ENCODE measurements at regions not wholly inside any gene's neighbourhood (a gene's known extent, or its start where the extent isn't known, plus 50 kb on each side); places are given as distances from the start of the nearest gene placed in this dataset.

DNA sequence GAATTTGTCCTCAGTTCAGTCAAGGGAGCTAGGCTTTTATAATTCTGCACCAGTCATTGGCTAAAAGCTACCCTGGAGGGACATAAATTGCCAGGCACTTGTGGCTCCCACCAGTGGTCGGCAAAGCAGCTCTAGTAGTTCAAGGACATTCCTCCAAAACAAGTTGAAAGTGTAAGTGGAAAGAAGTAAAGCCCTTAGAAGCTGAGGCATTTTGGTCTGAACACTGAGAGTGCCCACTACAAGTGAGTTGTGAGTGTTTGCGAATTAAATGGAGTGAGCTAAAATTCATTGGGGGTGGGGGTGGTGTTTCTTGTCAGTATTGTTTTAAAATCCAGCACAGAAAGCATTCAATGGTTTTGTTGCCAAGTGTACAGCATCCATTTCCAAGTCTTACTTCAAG lies 879.9 kb upstream of the CDH2 start:
- CTCF ChIA-PET: no interaction called here
- H3K27ac ChIP-seq (ENCODE audit: low read depth, low read length): no peak overlapping the region
- POLR2A ChIA-PET: no interaction called here

GRCh38 chr18:29041976-29042375 lies 865.0 kb upstream of the CDH2 start:
- ChIA-PET CTCF (no interaction called here), POLR2A (no interaction called here)

More for the DNA sequence above, 879.9 kb upstream of the CDH2 start:
- TF ChIP-seq, protein P1, sequence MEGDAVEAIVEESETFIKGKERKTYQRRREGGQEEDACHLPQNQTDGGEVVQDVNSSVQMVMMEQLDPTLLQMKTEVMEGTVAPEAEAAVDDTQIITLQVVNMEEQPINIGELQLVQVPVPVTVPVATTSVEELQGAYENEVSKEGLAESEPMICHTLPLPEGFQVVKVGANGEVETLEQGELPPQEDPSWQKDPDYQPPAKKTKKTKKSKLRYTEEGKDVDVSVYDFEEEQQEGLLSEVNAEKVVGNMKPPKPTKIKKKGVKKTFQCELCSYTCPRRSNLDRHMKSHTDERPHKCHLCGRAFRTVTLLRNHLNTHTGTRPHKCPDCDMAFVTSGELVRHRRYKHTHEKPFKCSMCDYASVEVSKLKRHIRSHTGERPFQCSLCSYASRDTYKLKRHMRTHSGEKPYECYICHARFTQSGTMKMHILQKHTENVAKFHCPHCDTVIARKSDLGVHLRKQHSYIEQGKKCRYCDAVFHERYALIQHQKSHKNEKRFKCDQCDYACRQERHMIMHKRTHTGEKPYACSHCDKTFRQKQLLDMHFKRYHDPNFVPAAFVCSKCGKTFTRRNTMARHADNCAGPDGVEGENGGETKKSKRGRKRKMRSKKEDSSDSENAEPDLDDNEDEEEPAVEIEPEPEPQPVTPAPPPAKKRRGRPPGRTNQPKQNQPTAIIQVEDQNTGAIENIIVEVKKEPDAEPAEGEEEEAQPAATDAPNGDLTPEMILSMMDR (IDR thresholded peaks at IDR 0.05; ENCODE audit: low read depth, low read length): no peak
- H3K27me3 ChIP-seq (ENCODE audit: control insufficient read depth, insufficient read depth, low read length): no peaks in the 10 kb centered on the region
- DNase-seq (ENCODE audit: low read depth, low spot score): no peak
- no peaks in the 10 kb centered on the region for H3K9me3 ChIP-seq (ENCODE audit: control insufficient read depth, insufficient read depth, low read length)
- no peak overlapping the region for H3K4me3 ChIP-seq (ENCODE audit: low read depth, low read length)

DNA sequence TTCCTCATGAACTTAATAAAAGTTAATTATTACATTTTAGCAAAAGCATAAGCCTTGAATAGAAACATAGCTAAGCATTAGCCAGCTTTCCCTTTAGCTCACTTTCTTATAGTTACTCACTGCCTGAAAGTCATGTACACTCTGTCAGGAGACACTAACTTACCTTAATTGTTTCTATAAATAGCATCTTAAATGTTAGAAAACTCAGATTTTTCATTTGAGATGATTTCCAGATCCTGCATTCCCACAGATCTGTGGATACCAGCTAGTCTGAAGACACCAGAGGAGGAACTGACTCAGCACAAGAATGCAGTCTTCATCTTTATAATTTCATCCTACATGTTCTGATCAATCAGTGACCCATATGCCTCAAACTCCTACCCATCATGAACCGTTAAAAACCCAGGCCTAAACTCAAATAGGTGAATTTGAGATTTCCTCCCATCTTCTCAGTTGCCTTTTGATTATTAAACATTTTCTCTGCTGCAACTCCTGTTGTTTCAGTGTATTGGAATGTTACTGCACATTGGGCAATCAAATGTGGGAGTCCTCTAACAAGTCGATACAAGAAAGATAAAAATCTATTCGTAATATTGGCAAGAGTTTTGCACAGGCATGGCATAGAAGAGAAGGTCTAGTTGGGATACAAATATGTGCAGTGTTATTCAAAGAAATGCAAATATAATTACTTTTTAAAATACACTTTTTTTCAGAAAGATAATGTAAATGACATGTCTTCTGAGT lies 857.4 kb upstream of the CDH2 start:
- ChIA-PET CTCF (no interaction called here), POLR2A (no interaction called here)
- TF ChIP-seq, protein P1 (IDR thresholded peaks at IDR 0.05; ENCODE audit: low read depth, low read length): no peak
- no peak overlapping the region for H3K4me3 ChIP-seq (ENCODE audit: low read depth, low read length)
- DNase-seq (ENCODE audit: low read depth, low spot score): no peak
- H3K9me3 ChIP-seq (ENCODE audit: control insufficient read depth, insufficient read depth, low read length): no peaks in the 10 kb centered on the region
- no peak overlapping the region for H3K27ac ChIP-seq (ENCODE audit: low read depth, low read length)
- H3K27me3 ChIP-seq (ENCODE audit: control insufficient read depth, insufficient read depth, low read length): no peaks in the 10 kb centered on the region

More at GRCh38 chr18:29041976-29042375, 865.0 kb upstream of the CDH2 start:
- Histone ChIP-seq H3K9me3 (ENCODE audit: control insufficient read depth, insufficient read depth, low read length) (no peaks in the 10 kb centered on the region), H3K27ac (ENCODE audit: low read depth, low read length) (no peak overlapping the region), H3K4me3 (ENCODE audit: low read depth, low read length) (no peak overlapping the region), H3K27me3 (ENCODE audit: control insufficient read depth, insufficient read depth, low read length) (no peaks in the 10 kb centered on the region)
- TF ChIP-seq, protein P1 (IDR thresholded peaks at IDR 0.05; ENCODE audit: low read depth, low read length): no peak
- no peak for DNase-seq (ENCODE audit: low read depth, low spot score)

GRCh38 chr18:29028560-29028959 lies 851.6 kb upstream of the CDH2 start:
- no peaks in the 10 kb centered on the region for H3K27me3 ChIP-seq (ENCODE audit: control insufficient read depth, insufficient read depth, low read length)
- DNase-seq (ENCODE audit: low read depth, low spot score): no peak
- POLR2A ChIA-PET: no interaction called here
- H3K27ac ChIP-seq (ENCODE audit: low read depth, low read length): no peak overlapping the region
- CTCF ChIA-PET: no interaction called here
- TF ChIP-seq, protein P1 (IDR thresholded peaks at IDR 0.05; ENCODE audit: low read depth, low read length): no peak
- H3K9me3 ChIP-seq (ENCODE audit: control insufficient read depth, insufficient read depth, low read length): no peaks in the 10 kb centered on the region
- no peak overlapping the region for H3K4me3 ChIP-seq (ENCODE audit: low read depth, low read length)

- CTCF ChIA-PET: no interaction called here
- no peak for DNase-seq (ENCODE audit: low read depth, low spot score)
- no peaks in the 10 kb centered on the region for H3K9me3 ChIP-seq (ENCODE audit: control insufficient read depth, insufficient read depth, low read length)
Measured at GRCh38 chr18:29018976-29019375, 842.0 kb upstream of the CDH2 start.

More at GRCh38 chr18:29018976-29019375, 842.0 kb upstream of the CDH2 start:
- Histone ChIP-seq H3K27ac (ENCODE audit: low read depth, low read length) (no peak overlapping the region), H3K4me3 (ENCODE audit: low read depth, low read length) (no peak overlapping the region), H3K27me3 (ENCODE audit: control insufficient read depth, insufficient read depth, low read length) (no peaks in the 10 kb centered on the region)
- TF ChIP-seq, protein P1 (IDR thresholded peaks at IDR 0.05; ENCODE audit: low read depth, low read length): no peak
- POLR2A ChIA-PET: no interaction called here

Measured in AG04450 (cell line).